Uterus (tissue), 3 donors: ENCODE measurements at regions not wholly inside any gene's neighbourhood (a gene's known extent, or its start where the extent isn't known, plus 50 kb on each side); places are given as distances from the start of the nearest gene placed in this dataset.
A peak's percentile ranks its signal among the peaks of the same experiment; 100 is the strongest.

Source experiments
- DNase-seq, 2 donors: peaks; one replicate each; pipeline ENCODE4 v3.0.0-alpha.2; 2019 to 2020
- H3K27ac ChIP-seq, 2 donors: fragments of 200-600 bp; sonication (generic); 1 replicate in 1 of 2; 2 replicates in 1 of 2; pipeline ENCODE4 v1.5.1; 2016 to 2018
- H3K27me3 ChIP-seq, 2 donors: fragments of 200-600 bp; sonication (generic); one replicate each; pipeline ENCODE4 v1.5.1; 2018 to 2019; ENCODE audit warnings: control low read depth in 1 of 2
- H3K36me3 ChIP-seq, 2 donors: fragments of 200-600 bp; sonication (generic); one replicate each; pipeline ENCODE4 v1.5.1; 2019; ENCODE audit warnings: control low read depth in 1 of 2
- H3K4me1 ChIP-seq, 2 donors: fragments of 200-600 bp; sonication (generic); one replicate each; pipeline ENCODE4 v1.5.1; 2018 to 2019; ENCODE audit warnings: control low read depth in 1 of 2
- H3K4me3 ChIP-seq, 2 donors: fragments of 200-600 bp; sonication (generic); 1 replicate in 1 of 2; 2 replicates in 1 of 2; pipeline ENCODE4 v1.5.1; 2018 to 2019; ENCODE audit warnings: mild to moderate bottlenecking in 1 of 2
- H3K9me3 ChIP-seq, 2 donors: fragments of 200-600 bp; sonication (generic); one replicate each; pipeline ENCODE4 v1.5.1; 2019; ENCODE audit warnings: control low read depth in 1 of 2
- CTCF ChIP-seq, 4 experiments: fragments of 200-600 bp in 2 of 4; fragments of 450-650 bp in 2 of 4; sonication (generic) in 2 of 4; IDR thresholded peaks; one replicate each; pipeline ENCODE4 v1.5.1; 2016 to 2019; ENCODE audit warnings: antibody characterized with exemption in 4 of 4, mild to moderate bottlenecking in 2 of 4, moderate library complexity in 1 of 4
- POLR2A ChIP-seq, 2 donors: fragments of 450-650 bp; IDR thresholded peaks; one replicate each; pipeline ENCODE4 v1.6.1; 2016; ENCODE audit warnings: antibody characterized with exemption in 2 of 2, mild to moderate bottlenecking in 1 of 2, moderate library complexity in 1 of 2
- intact Hi-C: fragments of 100-400 bp; cut with DNase I; formaldehyde crosslinking; loops from one replicate; pipeline ENCODE4 v1.15.1; 2023; ENCODE audit warnings: low total_unique reads
- donor health status: DM: yes; HTN: yes; CAD: no.

- no peaks in the 10 kb centered on the region for H3K4me1 ChIP-seq
- no peak overlapping the region for H3K4me3 ChIP-seq
- no peaks in the 10 kb centered on the region for H3K9me3 ChIP-seq
- TF ChIP-seq POLR2A (IDR thresholded peaks at IDR 0.05) (no peak), CTCF (IDR thresholded peaks at IDR 0.05) (no peak)
- H3K27ac ChIP-seq = peak overlapping the region; percentile 25 to 71
- DNase-seq = peak in 1 of 2 donors; percentile 27
- no peaks in the 10 kb centered on the region for H3K27me3 ChIP-seq
- intact Hi-C loops = no loop called here
- H3K36me3 ChIP-seq = no peaks in the 10 kb centered on the region
Measured at GRCh38 chr1:29475326-29475725, 239.0 kb downstream of the PTPRU start.

GRCh38 chr1:29474274-29475244 lies 238.2 kb downstream of the PTPRU start:
- DNase-seq = no peak
- intact Hi-C loops = no loop called here
- no peaks in the 10 kb centered on the region for H3K36me3 ChIP-seq
- no peaks in the 10 kb centered on the region for H3K9me3 ChIP-seq
- H3K4me1 ChIP-seq = no peaks in the 10 kb centered on the region
- H3K4me3 ChIP-seq = no peak overlapping the region
- TF ChIP-seq POLR2A (IDR thresholded peaks at IDR 0.05) (no peak), CTCF (IDR thresholded peaks at IDR 0.05) (no peak)
- H3K27me3 ChIP-seq = no peaks in the 10 kb centered on the region
- H3K27ac ChIP-seq = peak overlapping the region; percentile 25 to 71

- Histone ChIP-seq H3K9me3 (no peaks in the 10 kb centered on the region), H3K36me3 (no peaks in the 10 kb centered on the region), H3K4me3 (no peak overlapping the region), H3K4me1 (no peaks in the 10 kb centered on the region), H3K27ac (no peak overlapping the region), H3K27me3 (no peaks in the 10 kb centered on the region)
- TF ChIP-seq POLR2A (IDR thresholded peaks at IDR 0.05) (no peak), CTCF (IDR thresholded peaks at IDR 0.05) (no peak)
- DNase-seq = no peak
- intact Hi-C loops = no loop called here
Measured at GRCh38 chr1:29473161-29473855, 237.0 kb downstream of the PTPRU start.

- H3K27me3 ChIP-seq = no peaks in the 10 kb centered on the region
- no peak for DNase-seq
Measured at GRCh38 chr1:29471487-29472313, 235.4 kb downstream of the PTPRU start.

More at GRCh38 chr1:29471487-29472313, 235.4 kb downstream of the PTPRU start:
- Histone ChIP-seq H3K36me3 (no peaks in the 10 kb centered on the region), H3K4me1 (no peaks in the 10 kb centered on the region), H3K27ac (no peak overlapping the region), H3K9me3 (no peaks in the 10 kb centered on the region), H3K4me3 (no peak overlapping the region)
- TF ChIP-seq POLR2A (IDR thresholded peaks at IDR 0.05) (no peak), CTCF (IDR thresholded peaks at IDR 0.05) (no peak)
- intact Hi-C loops = no loop called here
